ENCODE measurements at regions not wholly inside any gene's neighbourhood (a gene's known extent, or its start where the extent isn't known, plus 50 kb on each side); places are given as distances from the start of the nearest gene placed in this dataset.

- no peak for TF ChIP-seq CTCF (IDR thresholded peaks at IDR 0.05)
- no peak for TF ChIP-seq POLR2A (IDR thresholded peaks at IDR 0.05)
- no peak for TF ChIP-seq POLR2AphosphoS5 (IDR thresholded peaks at IDR 0.05)
- no peak for TF ChIP-seq EP300 (IDR thresholded peaks at IDR 0.05)
Measured at GRCh38 chr22:48228468-48228867, 1466.0 kb downstream of the TBC1D22A start.
